Kidney (tissue), 13 donors: ENCODE measurements at regions not wholly inside any gene's neighbourhood (a gene's known extent, or its start where the extent isn't known, plus 50 kb on each side); places are given as distances from the start of the nearest gene placed in this dataset.

ENCODE experiments used
- DNase-seq, 5 donors: peaks; one replicate each; pipeline ENCODE4 v3.0.0-alpha.2; 2013 to 2020
- FAIRE-seq: peaks from 2 replicates; lab custom pipeline; 2012; peaks lifted over from hg19 to GRCh38; lab: Jason Lieb, UNC
- H3K27ac ChIP-seq, 2 donors: one replicate each; pipeline ENCODE4 v1.7.0; 2013; ENCODE audit warnings: low read depth in 2 of 2, low read length in 2 of 2, inconsistent platforms in 1 of 2
- H3K27me3 ChIP-seq: one replicate; pipeline ENCODE4 v1.7.1; 2013; ENCODE audit warnings: low read length, inconsistent platforms; ENCODE audit not compliant: control insufficient read depth, insufficient read depth
- H3K36me3 ChIP-seq, 3 donors: one replicate each; pipeline versions ENCODE4 v1.7.0 to v1.7.1; 2013; ENCODE audit warnings: low read length in 3 of 3, control low read depth in 1 of 3, inconsistent platforms in 1 of 3; ENCODE audit not compliant: insufficient read depth in 3 of 3, control insufficient read depth in 2 of 3
- H3K4me1 ChIP-seq, 3 donors: one replicate each; pipeline versions ENCODE4 v1.7.0 to v1.7.1; 2013; ENCODE audit warnings: low read length in 3 of 3, inconsistent platforms in 1 of 3, low read depth in 1 of 3; ENCODE audit not compliant: control insufficient read depth in 2 of 3, insufficient read depth in 2 of 3
- H3K4me3 ChIP-seq, 3 donors: one replicate each; pipeline versions ENCODE4 v1.7.0 to v1.8.1; 2013; ENCODE audit warnings: low read length in 3 of 3, control low read depth in 1 of 3, inconsistent platforms in 1 of 3
- H3K9ac ChIP-seq, 3 donors: one replicate each; pipeline versions ENCODE4 v1.7.0 to v1.7.1; 2013; ENCODE audit warnings: low read length in 3 of 3, control low read depth in 1 of 3, inconsistent platforms in 1 of 3
- H3K9me3 ChIP-seq, 3 donors: one replicate each; pipeline versions ENCODE4 v1.7.0 to v1.7.1; 2013; ENCODE audit warnings: low read length in 3 of 3, control low read depth in 1 of 3, inconsistent platforms in 1 of 3; ENCODE audit not compliant: control insufficient read depth in 2 of 3, insufficient read depth in 1 of 3
- intact Hi-C: fragments of 100-400 bp; cut with DNase I; formaldehyde crosslinking; loops from one replicate; pipeline ENCODE4 v1.11.1; 2022
- TF ChIP-seq, protein P1 (sequence below): IDR thresholded peaks from 3 replicates; pipeline ENCODE4 v1.5.1; 2012; ENCODE audit warnings: mild to moderate bottlenecking, moderate library complexity, borderline replicate concordance; ENCODE audit not compliant: insufficient read depth; ENCODE audit errors: extremely low read depth
- donor health status: control.
- donor health status: control.
- donor health status: control.
- donor health status: control.
- donor health status: control.
- donor health status: DM: yes; HTN: yes; CAD: no.
- donor health status: Normal renal cell carcinoma (clear cell type).

- Histone ChIP-seq H3K4me3 (no peak overlapping the region), H3K27me3 (no peaks in the 10 kb centered on the region), H3K36me3 (no peaks in the 10 kb centered on the region), H3K9me3 (no peaks in the 10 kb centered on the region), H3K27ac (no peak overlapping the region), H3K4me1 (no peaks in the 10 kb centered on the region), H3K9ac (no peak overlapping the region)
- DNase-seq: no peak
- intact Hi-C loops: no loop called here
- TF ChIP-seq, protein P1, sequence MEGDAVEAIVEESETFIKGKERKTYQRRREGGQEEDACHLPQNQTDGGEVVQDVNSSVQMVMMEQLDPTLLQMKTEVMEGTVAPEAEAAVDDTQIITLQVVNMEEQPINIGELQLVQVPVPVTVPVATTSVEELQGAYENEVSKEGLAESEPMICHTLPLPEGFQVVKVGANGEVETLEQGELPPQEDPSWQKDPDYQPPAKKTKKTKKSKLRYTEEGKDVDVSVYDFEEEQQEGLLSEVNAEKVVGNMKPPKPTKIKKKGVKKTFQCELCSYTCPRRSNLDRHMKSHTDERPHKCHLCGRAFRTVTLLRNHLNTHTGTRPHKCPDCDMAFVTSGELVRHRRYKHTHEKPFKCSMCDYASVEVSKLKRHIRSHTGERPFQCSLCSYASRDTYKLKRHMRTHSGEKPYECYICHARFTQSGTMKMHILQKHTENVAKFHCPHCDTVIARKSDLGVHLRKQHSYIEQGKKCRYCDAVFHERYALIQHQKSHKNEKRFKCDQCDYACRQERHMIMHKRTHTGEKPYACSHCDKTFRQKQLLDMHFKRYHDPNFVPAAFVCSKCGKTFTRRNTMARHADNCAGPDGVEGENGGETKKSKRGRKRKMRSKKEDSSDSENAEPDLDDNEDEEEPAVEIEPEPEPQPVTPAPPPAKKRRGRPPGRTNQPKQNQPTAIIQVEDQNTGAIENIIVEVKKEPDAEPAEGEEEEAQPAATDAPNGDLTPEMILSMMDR: no peak
- FAIRE-seq: no peak
Measured at GRCh38 chr2:212902421-212902820, 249.0 kb downstream of the IKZF2 start.

- Histone ChIP-seq H3K4me1 (no peaks in the 10 kb centered on the region), H3K4me3 (no peak overlapping the region), H3K27me3 (no peaks in the 10 kb centered on the region), H3K27ac (no peak overlapping the region), H3K9me3 (no peaks in the 10 kb centered on the region), H3K9ac (no peak overlapping the region), H3K36me3 (no peaks in the 10 kb centered on the region)
- FAIRE-seq: no peak
- TF ChIP-seq, protein P1: no peak
- no peak for DNase-seq
- intact Hi-C loops: no loop called here
Measured at GRCh38 chr2:212901604-212902275, 249.7 kb downstream of the IKZF2 start.

- no peaks in the 10 kb centered on the region for H3K4me1 ChIP-seq
- no peak overlapping the region for H3K9ac ChIP-seq
- H3K27ac ChIP-seq: no peak overlapping the region
- no peaks in the 10 kb centered on the region for H3K27me3 ChIP-seq
- intact Hi-C loops: no loop called here
- DNase-seq (no peak), FAIRE-seq (no peak)
- no peak overlapping the region for H3K4me3 ChIP-seq
- no peaks in the 10 kb centered on the region for H3K36me3 ChIP-seq
- TF ChIP-seq, protein P1: no peak
- no peaks in the 10 kb centered on the region for H3K9me3 ChIP-seq
Measured at GRCh38 chr2:212900715-212901114, 250.7 kb downstream of the IKZF2 start.

DNA sequence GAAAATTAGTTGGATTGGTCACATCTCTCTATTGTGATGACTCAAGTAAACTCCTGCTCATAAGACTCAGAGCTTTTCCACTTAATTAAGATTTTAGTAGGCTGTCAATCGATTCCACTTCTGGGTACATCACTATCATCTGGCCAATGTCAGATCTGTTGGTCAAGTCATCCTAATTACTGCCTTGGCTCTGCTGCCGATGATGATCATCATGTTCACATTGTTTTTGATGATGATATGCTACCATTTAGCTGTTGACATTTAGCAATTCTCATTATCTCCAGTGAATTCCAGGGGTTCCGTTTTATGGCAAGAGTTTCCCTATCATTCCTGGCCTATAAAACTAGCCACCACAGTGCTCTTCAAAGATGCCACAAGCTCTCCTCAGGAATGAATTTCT, 253.4 kb downstream of the IKZF2 start:
- H3K27ac ChIP-seq: no peak overlapping the region
- H3K36me3 ChIP-seq: no peaks in the 10 kb centered on the region
- no peak overlapping the region for H3K9ac ChIP-seq
- H3K4me1 ChIP-seq: no peaks in the 10 kb centered on the region
- FAIRE-seq (no peak), DNase-seq (no peak)
- H3K9me3 ChIP-seq: no peaks in the 10 kb centered on the region
- no peaks in the 10 kb centered on the region for H3K27me3 ChIP-seq
- intact Hi-C loops: no loop called here
- TF ChIP-seq, protein P1: no peak
- no peak overlapping the region for H3K4me3 ChIP-seq
